GM19324 (cell line): ENCODE measurements at regions not wholly inside any gene's neighbourhood (a gene's known extent, or its start where the extent isn't known, plus 50 kb on each side); places are given as distances from the start of the nearest gene placed in this dataset.
"Not testable (repeated sequence)": the region's sequence is repeated elsewhere in the genome, so short reads cannot be mapped to it uniquely, and the experiment has no call there.

ENCODE experiments used
- ATAC-seq: cut with Tn5 transposase; IDR thresholded peaks from one replicate; pipeline ENCODE4 v1.9.1; 2021; ENCODE audit warnings: mild to moderate bottlenecking, moderate library complexity; ENCODE audit not compliant: unreplicated experiment, low FRiP score

DNA sequence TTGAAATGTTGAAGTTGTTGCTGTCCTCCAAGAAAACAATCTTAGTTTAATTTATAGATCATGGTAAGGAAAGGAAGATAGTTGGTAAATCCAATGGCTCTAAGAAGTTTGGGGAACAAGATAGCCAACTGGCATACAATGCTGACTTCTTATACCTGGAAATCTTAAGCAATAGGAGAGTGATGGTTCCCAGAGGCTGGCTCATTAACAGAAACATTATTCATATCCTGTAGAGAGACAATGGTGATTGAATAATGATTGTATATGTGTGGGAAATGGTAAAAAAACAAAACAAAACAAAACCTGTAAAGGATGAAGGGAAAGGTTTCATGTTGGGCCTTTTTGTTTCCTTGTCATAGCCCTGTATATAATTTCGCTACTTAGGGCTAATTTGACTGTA is 174.9 kb upstream of the CTSO start:
- ATAC-seq: no peak

GRCh38 chr4:156118507-156119220 is 165.0 kb upstream of the CTSO start:
- ATAC-seq: no peak

GRCh38 chr4:156117743-156118142 is 164.1 kb upstream of the CTSO start:
- no peak for ATAC-seq

GRCh38 chr4:156116991-156117390 is 163.3 kb upstream of the CTSO start:
- no peak for ATAC-seq

GRCh38 chr4:156113138-156113765 is 159.6 kb upstream of the CTSO start:
- ATAC-seq: no peak

GRCh38 chr4:156111686-156112085 is 158.0 kb upstream of the CTSO start:
- no peak for ATAC-seq

DNA sequence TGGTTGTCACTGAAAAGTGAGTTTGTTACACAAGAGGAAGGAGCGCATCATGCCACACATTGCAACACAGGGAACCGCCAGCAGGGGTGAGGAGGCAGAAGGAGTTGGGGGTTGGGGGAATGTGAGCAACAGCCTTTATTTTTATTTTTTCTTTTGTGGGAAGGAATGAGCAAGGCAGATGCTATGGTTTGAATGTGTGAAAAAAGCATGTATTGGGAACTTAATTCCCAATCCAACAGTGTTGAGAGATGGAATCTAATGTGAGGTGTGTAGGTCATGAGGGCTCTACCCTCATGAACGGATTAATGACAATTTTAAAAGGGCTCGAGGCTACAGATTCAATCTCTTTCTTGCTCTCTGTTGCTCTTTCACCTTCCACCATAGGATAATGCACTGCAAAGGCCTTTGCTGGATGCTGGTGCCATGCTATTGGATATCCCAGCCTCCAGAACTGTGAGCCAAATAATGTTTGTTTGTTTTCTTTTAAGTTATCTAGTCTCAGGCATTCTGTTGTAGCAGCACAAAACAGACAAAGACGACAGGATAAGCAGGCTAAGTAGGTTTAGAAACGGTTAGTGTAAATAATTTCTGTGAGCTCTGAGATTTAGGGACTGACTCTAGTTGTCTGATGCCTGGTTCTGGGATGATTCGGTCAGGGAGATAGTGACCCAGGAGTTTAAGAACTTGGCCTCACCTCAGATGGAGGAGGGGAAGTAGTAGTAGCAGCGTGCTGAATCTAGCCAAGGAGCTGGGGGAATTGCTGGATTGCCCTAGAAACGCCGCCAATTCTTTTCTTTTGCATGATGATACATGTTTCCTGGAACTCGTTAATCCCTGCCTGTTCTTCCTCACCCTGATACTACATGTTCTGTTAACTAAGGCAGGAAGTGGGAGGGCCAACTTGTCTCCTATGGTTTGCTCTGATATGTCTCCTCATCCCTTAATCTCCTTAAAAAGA is 156.6 kb upstream of the CTSO start:
- no peak for ATAC-seq

DNA sequence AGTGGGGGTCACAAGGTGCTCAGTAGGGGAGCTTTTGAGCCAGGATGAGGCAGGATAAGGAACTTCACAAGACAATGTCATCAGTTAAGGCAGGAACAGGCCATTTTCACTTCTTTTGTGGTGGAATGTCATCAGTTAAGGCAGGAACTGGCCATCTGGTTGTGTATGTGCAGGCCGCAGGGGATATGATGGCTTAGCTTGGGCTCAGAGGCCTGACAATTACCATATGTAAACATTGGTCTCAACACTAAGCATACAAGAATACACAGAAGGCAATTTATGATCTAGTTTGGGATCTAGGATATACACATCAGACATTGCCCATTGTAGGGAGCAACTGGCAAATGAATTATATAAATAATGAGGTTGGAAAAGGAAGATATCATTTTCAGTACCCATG is 155.4 kb upstream of the CTSO start:
- ATAC-seq: not testable (repeated sequence)

DNA sequence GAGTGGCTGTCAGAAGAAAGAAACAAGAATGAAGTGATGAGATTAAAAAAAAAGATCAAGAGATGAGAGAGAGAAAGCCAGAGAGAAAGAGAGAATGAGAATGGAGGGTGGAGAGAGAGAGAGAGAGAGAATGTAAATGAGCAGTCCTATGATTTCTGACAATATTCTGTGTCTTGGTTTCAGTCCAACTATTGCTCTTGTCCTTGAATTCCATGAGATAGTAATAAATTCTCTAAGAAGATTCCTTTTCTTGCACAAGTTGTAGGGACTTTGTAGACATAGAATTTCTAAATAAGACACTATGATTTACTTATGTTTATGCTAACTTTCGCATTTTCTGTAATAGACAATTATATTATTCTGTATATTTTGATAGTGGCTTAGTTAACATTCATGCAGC is 149.6 kb upstream of the CTSO start:
- ATAC-seq: no peak

DNA sequence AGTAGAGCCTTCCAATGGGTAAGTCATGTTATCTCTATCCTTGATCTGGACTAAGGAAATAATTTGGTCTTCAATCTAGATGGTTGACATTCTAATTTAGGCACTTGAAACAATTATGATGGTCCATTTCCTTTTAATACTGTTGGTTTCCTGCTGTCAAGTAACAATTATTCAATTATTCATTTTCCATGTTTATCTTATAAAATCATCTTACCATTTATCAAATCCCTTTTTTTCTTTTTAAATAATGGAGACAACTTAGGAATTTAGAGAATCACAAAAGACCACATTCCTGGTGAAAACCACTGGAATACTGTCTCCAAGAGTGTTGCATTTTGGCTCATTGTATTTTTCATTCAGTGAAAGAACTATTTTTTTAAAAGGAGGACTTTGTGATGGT is 148.7 kb upstream of the CTSO start:
- no peak for ATAC-seq

DNA sequence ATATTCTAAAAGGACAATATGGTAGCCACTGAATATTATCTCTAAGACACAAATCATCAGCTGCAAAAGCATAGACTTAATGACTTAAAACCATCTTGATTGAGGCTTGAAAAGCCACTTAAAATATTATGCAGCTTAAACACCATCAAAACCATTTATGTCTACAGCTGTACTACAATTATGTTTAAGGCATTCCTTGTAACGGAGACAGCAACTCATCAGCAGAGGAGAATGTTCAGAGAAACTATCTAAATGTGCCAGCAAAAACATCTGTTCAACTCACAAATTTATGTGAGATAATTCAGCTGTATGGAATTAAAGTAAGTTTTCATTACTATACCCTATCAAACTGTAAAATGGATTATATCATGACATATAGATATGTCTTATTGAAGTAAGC is 147.9 kb upstream of the CTSO start:
- no peak for ATAC-seq

- no peak for ATAC-seq
These were observed 147.0 kb upstream of the CTSO start for GRCh38 chr4:156100651-156101050.

DNA sequence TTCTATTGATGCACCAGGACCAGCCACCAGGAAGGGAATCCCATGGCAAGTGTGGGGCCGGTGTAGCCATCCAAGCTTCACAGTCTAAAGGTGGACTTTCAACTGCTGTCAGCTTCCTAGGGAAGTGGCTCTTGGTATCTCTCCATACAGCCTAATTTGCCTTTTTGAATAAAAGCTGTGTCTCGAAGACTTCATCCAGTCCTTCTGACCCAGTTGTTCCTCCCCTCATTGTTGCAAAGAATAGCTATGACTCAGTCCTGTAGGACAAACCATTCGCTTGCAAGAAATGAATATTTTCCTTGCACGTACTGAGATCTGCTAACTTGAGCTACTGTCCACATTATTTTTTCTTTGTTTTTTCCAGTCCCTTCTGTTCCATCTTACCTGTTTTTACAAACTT is 145.1 kb upstream of the CTSO start:
- ATAC-seq: no peak

- no peak for ATAC-seq
These were observed 131.4 kb upstream of the CTSO start for GRCh38 chr4:156085100-156085499.

DNA sequence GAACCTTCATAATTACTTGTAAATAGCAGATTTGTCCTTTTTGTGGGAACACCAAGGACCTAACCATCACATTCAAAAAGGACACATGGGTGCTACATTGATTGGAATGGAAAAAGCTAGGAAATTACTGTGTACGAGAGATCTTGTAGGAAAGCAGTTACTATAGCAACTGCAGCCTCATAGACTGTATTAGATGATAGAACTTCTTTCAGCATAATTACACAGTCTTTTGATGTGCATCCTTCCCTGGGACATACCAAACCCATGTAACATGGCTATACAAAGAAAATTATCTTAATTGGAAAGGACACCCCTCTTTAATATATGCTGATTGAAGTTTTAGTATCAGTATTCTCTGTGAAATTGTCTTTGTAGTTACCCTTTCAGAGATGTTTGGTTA is 130.7 kb upstream of the CTSO start:
- no peak for ATAC-seq

- ATAC-seq: no peak
These were observed 120.3 kb upstream of the CTSO start for GRCh38 chr4:156073976-156074375.

GRCh38 chr4:156060661-156061060 is 107.0 kb upstream of the CTSO start:
- no peak for ATAC-seq

DNA sequence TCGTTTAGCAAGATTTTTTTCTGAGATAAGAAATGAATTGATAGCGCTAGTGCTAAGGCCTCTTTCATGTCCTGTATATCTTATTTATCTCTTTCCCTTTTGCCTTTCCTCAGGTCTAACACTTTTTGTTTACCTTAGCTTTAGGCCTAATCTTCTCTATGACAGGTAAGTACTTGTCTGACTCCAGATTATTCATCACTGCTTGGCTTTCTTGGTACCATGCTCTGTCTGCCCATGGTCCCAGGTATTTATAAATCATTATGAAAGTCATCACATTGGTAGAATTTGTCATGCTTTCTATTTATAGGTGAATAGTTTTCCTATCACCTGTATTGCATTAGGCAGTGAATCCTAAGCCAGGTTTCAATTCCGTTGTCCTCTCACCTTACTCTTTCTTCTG is 99.5 kb upstream of the CTSO start:
- no peak for ATAC-seq

DNA sequence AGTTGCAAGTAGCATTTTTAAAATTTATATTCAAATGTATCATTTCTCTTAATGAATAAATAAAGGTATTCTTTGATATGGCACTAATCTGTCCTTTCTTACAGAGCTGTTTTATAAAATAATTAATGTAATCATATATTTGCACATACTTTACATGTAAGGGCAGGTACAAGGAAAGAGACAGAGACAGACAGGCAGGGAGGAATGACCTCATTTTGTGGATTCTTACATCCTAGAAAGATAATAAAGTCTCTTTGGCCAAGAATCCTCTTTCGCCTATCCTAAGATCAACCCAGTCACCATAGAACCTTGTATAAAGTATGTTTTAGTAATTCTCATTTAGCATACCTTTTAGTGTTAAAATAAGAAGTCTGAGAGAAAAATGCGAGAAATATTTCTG is 98.5 kb upstream of the CTSO start:
- no peak for ATAC-seq

DNA sequence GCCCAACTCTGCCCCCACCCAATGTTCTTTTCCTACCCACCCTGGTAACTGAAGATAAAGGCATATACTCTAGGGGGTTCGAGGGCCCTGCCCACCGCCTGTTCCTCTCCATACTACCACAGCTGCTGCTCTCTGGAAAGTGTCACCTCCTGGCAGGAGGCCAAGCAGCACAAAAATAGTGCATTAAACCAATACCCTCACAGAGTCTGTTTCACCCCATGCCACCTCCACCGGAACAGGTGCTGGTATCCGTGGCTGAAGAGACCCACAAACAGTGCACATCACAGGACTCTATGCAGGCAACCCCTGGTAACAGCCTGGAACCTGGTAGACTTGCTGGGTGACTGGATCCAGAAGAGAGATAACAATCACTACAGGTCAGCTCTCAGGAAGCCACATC is 85.1 kb upstream of the CTSO start:
- ATAC-seq: no peak

DNA sequence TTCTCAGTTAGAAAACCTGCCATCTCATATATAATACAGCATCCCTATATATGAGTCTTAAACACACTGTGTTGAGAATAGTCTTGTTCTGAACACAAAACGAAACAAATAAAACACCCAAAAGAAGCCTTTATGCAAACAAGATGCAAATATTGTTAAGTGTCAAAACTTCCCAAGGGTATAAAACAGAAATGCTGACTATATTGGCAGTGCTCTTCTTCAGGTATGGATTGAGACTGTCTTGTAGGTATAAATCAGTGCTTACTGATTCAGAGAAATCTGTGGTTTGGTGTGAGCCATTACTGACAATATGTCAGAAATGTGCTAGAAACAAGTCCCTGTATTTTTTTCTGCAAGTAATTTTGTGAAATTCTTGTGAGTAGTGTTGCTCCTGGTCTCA is 82.8 kb upstream of the CTSO start:
- ATAC-seq: no peak
